PC-9 (cell line): ENCODE measurements at regions not wholly inside any gene's neighbourhood (a gene's known extent, or its start where the extent isn't known, plus 50 kb on each side); places are given as distances from the start of the nearest gene placed in this dataset.
A peak's percentile ranks its signal among the peaks of the same experiment; 100 is the strongest.

Experiments
- BruUV-seq: library from RNA; stranded (reverse); fragments of 400-500 nt; replicated peaks from 2 replicates; lab custom pipeline; 2021; lab: Mats Ljungman, UMichigan
- CTCF ChIA-PET: fragments of 300-600 bp; sonication (Branson Sonifier 250); formaldehyde crosslinking; loops from one replicate; lab custom pipeline; 2022; ENCODE audit warnings: antibody characterized with exemption; lab: Charles Lee
- POLR2A ChIA-PET: fragments of 300-600 bp; sonication (Branson Sonifier 250); formaldehyde crosslinking; loops from one replicate; lab custom pipeline; 2022; ENCODE audit warnings: antibody characterized with exemption; ENCODE audit not compliant: unreplicated experiment; lab: Charles Lee
- DNase-seq, 2 experiments: peaks; one replicate each; pipeline versions ENCODE4 v3.0.0 to v3.0.0-alpha.2; 2015 to 2022; ENCODE audit warnings: mixed read lengths in 1 of 2
- H2AFZ ChIP-seq: fragments of 200-600 bp; sonication (generic); 2 replicates; pipeline ENCODE4 v1.8.1; 2017; ENCODE audit warnings: antibody characterized with exemption
- H3F3A ChIP-seq: fragments of 200-600 bp; sonication (generic); 2 replicates; pipeline ENCODE4 v1.8.1; 2017; ENCODE audit warnings: antibody characterized with exemption, mild to moderate bottlenecking, low read depth; ENCODE audit not compliant: insufficient read depth
- H3K27ac ChIP-seq: fragments of 200-600 bp; sonication (generic); 2 replicates; pipeline ENCODE4 v1.6.1; 2016; ENCODE audit warnings: mixed run types
- H3K27me3 ChIP-seq: fragments of 200-600 bp; sonication (generic); 2 replicates; pipeline ENCODE4 v1.6.1; 2016; ENCODE audit warnings: low read depth, mixed run types; ENCODE audit not compliant: insufficient read depth
- H3K36me3 ChIP-seq: fragments of 200-600 bp; sonication (generic); 2 replicates; pipeline ENCODE4 v1.6.1; 2016; ENCODE audit warnings: low read depth, mixed run types
- H3K4me1 ChIP-seq: fragments of 200-600 bp; sonication (generic); replicated peaks from 2 replicates; pipeline ENCODE4 v1.6.1; 2016; ENCODE audit warnings: mixed run types; ENCODE audit not compliant: insufficient read depth
- H3K4me2 ChIP-seq: fragments of 200-600 bp; sonication (generic); 2 replicates; pipeline ENCODE4 v1.6.1; 2017; ENCODE audit warnings: mixed run types
- H3K4me3 ChIP-seq: fragments of 200-600 bp; sonication (generic); 2 replicates; pipeline ENCODE4 v1.6.1; 2016; ENCODE audit warnings: mixed run types
- H3K79me2 ChIP-seq: fragments of 200-600 bp; sonication (generic); 2 replicates; pipeline ENCODE4 v1.6.1; 2017; ENCODE audit warnings: low read depth, mixed run types
- H3K9me2 ChIP-seq: fragments of 200-600 bp; sonication (generic); 2 replicates; pipeline ENCODE4 v1.8.1; 2017; ENCODE audit warnings: mild to moderate bottlenecking; ENCODE audit not compliant: insufficient read depth
- H3K9me3 ChIP-seq: fragments of 200-600 bp; sonication (generic); 2 replicates; pipeline ENCODE4 v1.8.1; 2016; ENCODE audit warnings: low read depth; ENCODE audit not compliant: insufficient read depth
- H4K20me1 ChIP-seq: fragments of 200-600 bp; sonication (generic); 2 replicates; pipeline ENCODE4 v1.8.1; 2017; ENCODE audit not compliant: insufficient read depth
- CTCF ChIP-seq: fragments of 200-600 bp; sonication (generic); conservative IDR thresholded peaks from 2 replicates; pipeline ENCODE4 v1.6.1; 2017; ENCODE audit warnings: mixed run types, antibody characterized with exemption, mild to moderate bottlenecking, moderate library complexity
- EZH2 ChIP-seq: fragments of 200-600 bp; sonication (generic); IDR thresholded peaks from 2 replicates; pipeline ENCODE4 v1.8.0; 2017; ENCODE audit warnings: antibody characterized with exemption, low read depth
- intact Hi-C: fragments of 100-400 bp; cut with micrococcal nuclease; formaldehyde crosslinking; loops from one replicate; pipeline ENCODE4 v1.10.0; 2022; ENCODE audit not compliant: unreplicated experiment

DNA sequence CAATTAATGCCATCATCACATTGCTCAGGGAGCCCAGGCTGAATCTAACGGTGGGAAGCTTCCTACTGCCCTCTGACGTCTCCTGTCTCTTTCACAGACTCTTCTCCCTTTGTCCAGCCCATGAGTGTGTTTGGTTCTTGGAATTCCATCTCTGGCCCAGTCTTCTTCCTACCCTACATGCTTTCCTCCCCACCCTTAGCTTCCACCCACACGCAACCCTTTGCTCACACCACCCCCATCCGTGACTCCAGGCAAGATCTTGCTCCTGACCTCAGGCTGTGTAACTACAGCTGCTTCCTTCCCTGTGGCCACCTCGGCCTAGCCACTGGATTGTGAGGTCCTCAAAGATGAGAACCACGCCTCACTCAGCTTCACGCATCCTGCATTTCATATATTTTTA lies 72.3 kb upstream of the THBS1 start:
- Histone ChIP-seq H3K4me1 (no peaks in the 10 kb centered on the region), H3K4me2 (no peak overlapping the region), H3K9me2 (no peaks in the 10 kb centered on the region), H3K36me3 (no peaks in the 10 kb centered on the region), H3F3A (no peaks in the 10 kb centered on the region), H2AFZ (no peak overlapping the region), H3K9me3 (no peaks in the 10 kb centered on the region), H3K4me3 (no peak overlapping the region), H3K79me2 (no peaks in the 10 kb centered on the region), H4K20me1 (no peaks in the 10 kb centered on the region), H3K27me3 (no peaks in the 10 kb centered on the region), H3K27ac (no peak overlapping the region)
- no peak for TF ChIP-seq EZH2
- TF ChIP-seq CTCF, result no peak
- no peak for DNase-seq
- no TSS peak for BruUV-seq
- CTCF ChIA-PET, result no interaction called here
- intact Hi-C loops, result no loop called here
- POLR2A ChIA-PET, result no interaction called here

GRCh38 chr15:39510001-39510701 lies 70.7 kb upstream of the THBS1 start:
- H3F3A ChIP-seq, result no peaks in the 10 kb centered on the region
- no peak overlapping the region for H3K4me3 ChIP-seq
- no peaks in the 10 kb centered on the region for H3K4me1 ChIP-seq
- H3K9me3 ChIP-seq, result no peaks in the 10 kb centered on the region
- POLR2A ChIA-PET, result no interaction called here
- H2AFZ ChIP-seq, result no peak overlapping the region
- H3K9me2 ChIP-seq, result no peaks in the 10 kb centered on the region
- H3K4me2 ChIP-seq, result no peak overlapping the region
- TF ChIP-seq EZH2 (no peak), CTCF (no peak)
- intact Hi-C loops, result no loop called here
- no peaks in the 10 kb centered on the region for H3K79me2 ChIP-seq
- no peak overlapping the region for H3K27ac ChIP-seq
- CTCF ChIA-PET, result no interaction called here
- no peaks in the 10 kb centered on the region for H4K20me1 ChIP-seq
- DNase-seq, result no peak
- BruUV-seq, result no TSS peak
- H3K36me3 ChIP-seq, result no peaks in the 10 kb centered on the region
- no peaks in the 10 kb centered on the region for H3K27me3 ChIP-seq

- Histone ChIP-seq H3K36me3 (no peaks in the 10 kb centered on the region), H4K20me1 (no peaks in the 10 kb centered on the region), H2AFZ (no peak overlapping the region), H3K4me3 (no peak overlapping the region), H3K79me2 (no peaks in the 10 kb centered on the region), H3F3A (no peaks in the 10 kb centered on the region), H3K4me1 (no peaks in the 10 kb centered on the region), H3K9me2 (no peaks in the 10 kb centered on the region), H3K27ac (no peak overlapping the region), H3K9me3 (no peaks in the 10 kb centered on the region), H3K27me3 (no peaks in the 10 kb centered on the region), H3K4me2 (no peak overlapping the region)
- DNase-seq, result peak in 1 of 2 experiments; percentile 42
- TF ChIP-seq CTCF (no peak), EZH2 (no peak)
- BruUV-seq, result no TSS peak
- intact Hi-C loops, result no loop called here
- ChIA-PET CTCF (no interaction called here), POLR2A (no interaction called here)
Observed at GRCh38 chr15:39511000-39511915, 69.6 kb upstream of the THBS1 start.
